H9 (cell line): ENCODE measurements at regions not wholly inside any gene's neighbourhood (a gene's known extent, or its start where the extent isn't known, plus 50 kb on each side); places are given as distances from the start of the nearest gene placed in this dataset.

ENCODE experiments used
- DNase-seq: peaks from one replicate; pipeline ENCODE4 v3.0.0-alpha.2; 2017
- H2AFZ ChIP-seq: one replicate; pipeline ENCODE4 v1.6.1; 2013; ENCODE audit warnings: mild to moderate bottlenecking, low read length, control low read depth, moderate library complexity
- H2AK5ac ChIP-seq: 2 replicates; pipeline ENCODE4 v1.6.1; 2013; ENCODE audit warnings: low read length, control low read depth, mixed read lengths; ENCODE audit not compliant: insufficient read length
- H2BK120ac ChIP-seq: one replicate; pipeline ENCODE4 v1.6.1; 2013; ENCODE audit warnings: low read depth, mild to moderate bottlenecking, low read length, control low read depth, inconsistent platforms; ENCODE audit not compliant: poor library complexity, severe bottlenecking
- H2BK12ac ChIP-seq: 2 replicates; pipeline ENCODE4 v1.6.1; 2013; ENCODE audit warnings: low read length, control low read depth, mixed read lengths, low read depth; ENCODE audit not compliant: insufficient read length
- H2BK15ac ChIP-seq: 2 replicates; pipeline ENCODE4 v1.6.1; 2013; ENCODE audit warnings: low read depth, low read length, control low read depth
- H2BK20ac ChIP-seq: one replicate; pipeline ENCODE4 v1.6.1; 2013; ENCODE audit warnings: low read depth, mild to moderate bottlenecking, low read length, control low read depth, inconsistent platforms; ENCODE audit not compliant: poor library complexity, severe bottlenecking
- H2BK5ac ChIP-seq: 2 replicates; pipeline ENCODE4 v1.6.1; 2013; ENCODE audit warnings: low read length, control low read depth, mixed read lengths; ENCODE audit not compliant: insufficient read length
- H3K14ac ChIP-seq: 2 replicates; pipeline ENCODE4 v1.6.1; 2013; ENCODE audit warnings: low read length, control low read depth; ENCODE audit not compliant: insufficient read depth
- H3K18ac ChIP-seq: 2 replicates; pipeline ENCODE4 v1.6.1; 2013; ENCODE audit warnings: low read depth, mild to moderate bottlenecking, mixed read lengths, low read length, control low read depth; ENCODE audit not compliant: insufficient read length
- H3K23ac ChIP-seq: 2 replicates; pipeline ENCODE4 v1.6.1; 2013; ENCODE audit warnings: low read length, control low read depth, mixed read lengths, low read depth; ENCODE audit not compliant: insufficient read length
- H3K23me2 ChIP-seq: 2 replicates; pipeline ENCODE4 v1.6.1; 2013; ENCODE audit warnings: low read depth, mild to moderate bottlenecking, mixed read lengths, low read length, control low read depth; ENCODE audit not compliant: insufficient read length, poor library complexity, severe bottlenecking
- H3K27ac ChIP-seq: 2 replicates; pipeline ENCODE4 v1.5.1; 2013; ENCODE audit warnings: low read length, control low read depth, mixed read lengths, low read depth; ENCODE audit not compliant: insufficient read length
- H3K27me3 ChIP-seq: 2 replicates; pipeline ENCODE4 v1.6.1; 2013; ENCODE audit warnings: low read length, control low read depth, inconsistent platforms; ENCODE audit not compliant: insufficient read depth
- H3K4ac ChIP-seq: 2 replicates; pipeline ENCODE4 v1.6.1; 2013; ENCODE audit warnings: low read depth, mild to moderate bottlenecking, control low read depth, inconsistent platforms, low read length, moderate library complexity
- H3K4me1 ChIP-seq: 2 replicates; pipeline ENCODE4 v1.6.1; 2013; ENCODE audit warnings: low read length, control low read depth, inconsistent platforms; ENCODE audit not compliant: insufficient read depth
- H3K4me2 ChIP-seq: 2 replicates; pipeline ENCODE4 v1.6.1; 2013; ENCODE audit warnings: low read length, control low read depth, mixed read lengths; ENCODE audit not compliant: insufficient read length, insufficient read depth
- H3K56ac ChIP-seq: 2 replicates; pipeline ENCODE4 v1.6.1; 2013; ENCODE audit warnings: low read depth, mild to moderate bottlenecking, mixed read lengths, low read length, control low read depth; ENCODE audit not compliant: insufficient read length
- H3K79me1 ChIP-seq: 2 replicates; pipeline ENCODE4 v1.6.1; 2013; ENCODE audit warnings: low read depth, mild to moderate bottlenecking, moderate library complexity, low read length, control low read depth, inconsistent platforms; ENCODE audit not compliant: insufficient read depth, poor library complexity, severe bottlenecking
- H3K79me2 ChIP-seq: 2 replicates; pipeline ENCODE4 v1.6.1; 2013; ENCODE audit warnings: low read length, control low read depth, inconsistent platforms; ENCODE audit not compliant: insufficient read depth
- H3K9ac ChIP-seq: 2 replicates; pipeline ENCODE4 v1.6.1; 2013; ENCODE audit warnings: low read length, control low read depth, mixed read lengths; ENCODE audit not compliant: insufficient read length; ENCODE audit errors: extremely low read depth
- H3K9me3 ChIP-seq: one replicate; pipeline ENCODE4 v1.6.1; 2013; ENCODE audit warnings: low read depth, low read length, inconsistent platforms; ENCODE audit not compliant: control insufficient read depth
- H3T11ph ChIP-seq: one replicate; pipeline ENCODE4 v1.6.1; 2013; ENCODE audit warnings: mild to moderate bottlenecking, low read length, control low read depth, inconsistent platforms
- H4K20me1 ChIP-seq: one replicate; pipeline ENCODE4 v1.6.1; 2013; ENCODE audit not compliant: control insufficient read depth, insufficient read length, insufficient read depth
- H4K5ac ChIP-seq: 2 replicates; pipeline ENCODE4 v1.6.1; 2013; ENCODE audit warnings: low read depth, mild to moderate bottlenecking, mixed read lengths, low read length, control low read depth; ENCODE audit not compliant: insufficient read length
- H4K8ac ChIP-seq: replicated peaks from 2 replicates; pipeline ENCODE4 v1.6.1; 2013; ENCODE audit warnings: low read length, control low read depth, mixed read lengths, low read depth; ENCODE audit not compliant: insufficient read length
- H4K91ac ChIP-seq: 2 replicates; pipeline ENCODE4 v1.6.1; 2013; ENCODE audit warnings: low read depth, mild to moderate bottlenecking, moderate library complexity, mixed read lengths, low read length, control low read depth; ENCODE audit not compliant: insufficient read length
- H3K27ac Mint-ChIP-seq, 3 experiments: 2 replicates in 2 of 3; 3 replicates in 1 of 3; pipeline ENCODE4 v1.8.0; 2020 to 2021; ENCODE audit warnings: mixed read lengths in 3 of 3, mild to moderate bottlenecking in 1 of 3, moderate library complexity in 1 of 3
- H3K27me3 Mint-ChIP-seq: 2 replicates; pipeline ENCODE4 v1.8.0; 2021; ENCODE audit warnings: low read depth, mild to moderate bottlenecking, moderate library complexity, mixed read lengths
- H3K36me3 Mint-ChIP-seq, 3 experiments: 2 replicates in 2 of 3; 3 replicates in 1 of 3; pipeline ENCODE4 v1.8.0; 2020 to 2021; ENCODE audit warnings: low read depth in 3 of 3, mixed read lengths in 3 of 3; ENCODE audit not compliant: insufficient read depth in 1 of 3
- H3K4me1 Mint-ChIP-seq, 2 experiments: 2 replicates each; pipeline ENCODE4 v1.8.0; 2020; ENCODE audit warnings: mixed read lengths in 2 of 2
- H3K4me3 Mint-ChIP-seq, 2 experiments: 2 replicates in 1 of 2; 3 replicates in 1 of 2; pipeline ENCODE4 v1.8.0; 2020 to 2021; ENCODE audit warnings: mild to moderate bottlenecking in 2 of 2, mixed read lengths in 2 of 2, moderate library complexity in 1 of 2
- H3K9me3 Mint-ChIP-seq, 2 experiments: 2 replicates in 1 of 2; 3 replicates in 1 of 2; pipeline ENCODE4 v1.8.0; 2020; ENCODE audit warnings: mild to moderate bottlenecking in 2 of 2, mixed read lengths in 2 of 2, moderate library complexity in 1 of 2
- WGBS: extraction: QIAGEN DNeasy Blood & Tissue Kit; methylation state at CpG from one replicate; pipeline ENCODE4 v1.1.7; 2013; ENCODE audit warnings: missing lambda C conversion rate, low lambda C conversion rate, mixed read lengths; ENCODE audit not compliant: insufficient read length; ENCODE audit errors: extremely low coverage; 5-methylcytosine and 5-hydroxymethylcytosine counted together
- TF ChIP-seq, protein P1 (sequence below): fragments of 200-600 bp; sonication (generic); conservative IDR thresholded peaks from 3 replicates; pipeline ENCODE4 v1.8.0; 2021; ENCODE audit warnings: antibody characterized with exemption, mild to moderate bottlenecking

DNA sequence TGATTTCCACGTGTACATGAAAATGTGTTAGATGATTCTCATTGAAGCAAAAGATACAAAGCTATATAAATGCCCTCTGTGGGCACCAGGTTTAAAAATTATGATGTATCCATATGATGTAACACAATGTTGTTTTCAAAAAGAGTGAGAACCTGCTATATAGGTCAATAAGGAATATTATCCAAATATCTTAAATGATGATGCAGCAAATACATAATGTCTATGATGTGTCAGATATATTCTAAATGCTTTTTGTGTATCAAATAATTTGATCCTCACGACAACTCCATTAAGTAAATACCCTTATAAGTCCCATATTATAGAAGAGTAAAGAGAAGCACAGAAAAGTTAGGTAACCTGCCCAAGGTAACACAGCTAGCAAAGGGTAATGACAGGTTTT, 393.0 kb upstream of the DCN start:
- H3K36me3 Mint-ChIP-seq, result no peaks in the 10 kb centered on the region
- no peak overlapping the region for H3K9ac ChIP-seq
- no peak overlapping the region for H3K18ac ChIP-seq
- H3K4me2 ChIP-seq, result no peak overlapping the region
- H2BK20ac ChIP-seq, result no peak overlapping the region
- H4K20me1 ChIP-seq, result no peaks in the 10 kb centered on the region
- H2AFZ ChIP-seq, result no peak overlapping the region
- H3K23me2 ChIP-seq, result no peaks in the 10 kb centered on the region
- H4K5ac ChIP-seq, result no peak overlapping the region
- no peak overlapping the region for H2BK5ac ChIP-seq
- no peak overlapping the region for H4K91ac ChIP-seq
- no peaks in the 10 kb centered on the region for H3K27me3 ChIP-seq
- no peak overlapping the region for H3K4ac ChIP-seq
- no peak overlapping the region for H2BK15ac ChIP-seq
- no CpG with 5 or more reads among the region's 2 CpGs for WGBS
- H3K79me2 ChIP-seq, result no peaks in the 10 kb centered on the region
- no peak overlapping the region for H3K23ac ChIP-seq
- H2AK5ac ChIP-seq, result no peak overlapping the region
- DNase-seq, result no peak
- no peak overlapping the region for H3K14ac ChIP-seq
- no peak overlapping the region for H4K8ac ChIP-seq
- H2BK12ac ChIP-seq, result no peak overlapping the region
- H3K27me3 Mint-ChIP-seq, result no peaks in the 10 kb centered on the region
- TF ChIP-seq, protein P1, sequence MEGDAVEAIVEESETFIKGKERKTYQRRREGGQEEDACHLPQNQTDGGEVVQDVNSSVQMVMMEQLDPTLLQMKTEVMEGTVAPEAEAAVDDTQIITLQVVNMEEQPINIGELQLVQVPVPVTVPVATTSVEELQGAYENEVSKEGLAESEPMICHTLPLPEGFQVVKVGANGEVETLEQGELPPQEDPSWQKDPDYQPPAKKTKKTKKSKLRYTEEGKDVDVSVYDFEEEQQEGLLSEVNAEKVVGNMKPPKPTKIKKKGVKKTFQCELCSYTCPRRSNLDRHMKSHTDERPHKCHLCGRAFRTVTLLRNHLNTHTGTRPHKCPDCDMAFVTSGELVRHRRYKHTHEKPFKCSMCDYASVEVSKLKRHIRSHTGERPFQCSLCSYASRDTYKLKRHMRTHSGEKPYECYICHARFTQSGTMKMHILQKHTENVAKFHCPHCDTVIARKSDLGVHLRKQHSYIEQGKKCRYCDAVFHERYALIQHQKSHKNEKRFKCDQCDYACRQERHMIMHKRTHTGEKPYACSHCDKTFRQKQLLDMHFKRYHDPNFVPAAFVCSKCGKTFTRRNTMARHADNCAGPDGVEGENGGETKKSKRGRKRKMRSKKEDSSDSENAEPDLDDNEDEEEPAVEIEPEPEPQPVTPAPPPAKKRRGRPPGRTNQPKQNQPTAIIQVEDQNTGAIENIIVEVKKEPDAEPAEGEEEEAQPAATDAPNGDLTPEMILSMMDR, result no peak
- H3K9me3 Mint-ChIP-seq, result no peaks in the 10 kb centered on the region
- no peak overlapping the region for H2BK120ac ChIP-seq
- no peak overlapping the region for H3K4me3 Mint-ChIP-seq
- H3K9me3 ChIP-seq, result no peaks in the 10 kb centered on the region
- no peak overlapping the region for H3K56ac ChIP-seq
- H3K27ac Mint-ChIP-seq, result no peak overlapping the region
- H3K79me1 ChIP-seq, result no peaks in the 10 kb centered on the region
- no peak overlapping the region for H3T11ph ChIP-seq
- H3K27ac ChIP-seq, result no peak overlapping the region
- no peaks in the 10 kb centered on the region for H3K4me1 ChIP-seq
- peaks cover 4 to 6% of the 10 kb centered on the region in 2 experiments; a peak in 3 of 4 replicates for H3K4me1 Mint-ChIP-seq
